H1 (cell line): ENCODE measurements at regions not wholly inside any gene's neighbourhood (a gene's known extent, or its start where the extent isn't known, plus 50 kb on each side); places are given as distances from the start of the nearest gene placed in this dataset.

ENCODE experiments used
- CTCF ChIA-PET: fragments of 300-600 bp; sonication (Branson Sonifier 250); formaldehyde crosslinking; loops from one replicate; lab custom pipeline; 2021; ENCODE audit not compliant: partially characterized antibody; lab: Charles Lee
- POLR2A ChIA-PET: fragments of 300-600 bp; sonication (Branson Sonifier 250); formaldehyde crosslinking; loops from one replicate; lab custom pipeline; 2021; ENCODE audit warnings: inconsistent platforms; ENCODE audit not compliant: partially characterized antibody; lab: Charles Lee
- DNase-seq, 2 experiments: peaks; one replicate each; pipeline versions ENCODE4 v3.0.0 to v3.0.0-alpha.2; 2010 to 2022; ENCODE audit warnings: low spot score in 2 of 2, low read depth in 1 of 2, mixed read lengths in 1 of 2
- FAIRE-seq: peaks from 2 replicates; lab custom pipeline; 2011; peaks lifted over from hg19 to GRCh38; lab: Jason Lieb, UNC
- H2AFZ ChIP-seq: 2 replicates; pipeline ENCODE4 v1.8.1; 2012; ENCODE audit warnings: low read length, inconsistent platforms
- H2AK5ac ChIP-seq: 2 replicates; pipeline ENCODE4 v1.6.1; 2013; ENCODE audit warnings: low read depth, low read length
- H2BK120ac ChIP-seq: replicated peaks from 2 replicates; pipeline ENCODE3; 2013; ENCODE audit warnings: low read depth, low read length, inconsistent platforms
- H2BK12ac ChIP-seq: 2 replicates; pipeline ENCODE4 v1.6.1; 2013; ENCODE audit warnings: low read depth, low read length
- H2BK15ac ChIP-seq: 2 replicates; pipeline ENCODE4 v1.6.1; 2013; ENCODE audit warnings: low read length
- H2BK20ac ChIP-seq: 2 replicates; pipeline ENCODE4 v1.6.1; 2013; ENCODE audit warnings: low read length
- H2BK5ac ChIP-seq: 2 replicates; pipeline ENCODE4 v1.6.1; 2013; ENCODE audit warnings: low read depth, low read length
- H3K14ac ChIP-seq: 2 replicates; pipeline ENCODE4 v1.6.1; 2013; ENCODE audit warnings: inconsistent platforms; ENCODE audit not compliant: insufficient read length
- H3K18ac ChIP-seq: 2 replicates; pipeline ENCODE4 v1.6.1; 2013; ENCODE audit warnings: low read length; ENCODE audit errors: extremely low read depth
- H3K23ac ChIP-seq: 2 replicates; pipeline ENCODE4 v1.6.1; 2013; ENCODE audit warnings: inconsistent platforms; ENCODE audit not compliant: insufficient read length
- H3K23me2 ChIP-seq: 2 replicates; pipeline ENCODE4 v1.6.1; 2013; ENCODE audit warnings: low read depth, low read length
- H3K27ac ChIP-seq: 2 replicates; pipeline ENCODE4 v1.6.1; 2011; ENCODE audit warnings: low read depth, low read length, inconsistent platforms
- H3K27me3 ChIP-seq, 4 experiments: replicated peaks in 1 of 4; 1 replicate in 1 of 4; 2 replicates in 3 of 4; pipeline versions ENCODE4 v1.6.1 to v1.8.1; 2011 to 2013; ENCODE audit warnings: low read length in 3 of 4, mild to moderate bottlenecking in 3 of 4, inconsistent platforms in 2 of 4, mixed read lengths in 2 of 4, moderate library complexity in 1 of 4; ENCODE audit not compliant: control insufficient read depth in 3 of 4, insufficient read depth in 3 of 4; ENCODE audit errors: extremely low read depth in 1 of 4
- H3K36me3 ChIP-seq, 4 experiments: 2 replicates each; pipeline versions ENCODE4 v1.6.1 to v1.8.1; 2011 to 2013; ENCODE audit warnings: mild to moderate bottlenecking in 4 of 4, low read length in 3 of 4, moderate library complexity in 2 of 4, control low read depth in 1 of 4, inconsistent platforms in 1 of 4; ENCODE audit not compliant: insufficient read depth in 4 of 4, control insufficient read depth in 2 of 4
- H3K4ac ChIP-seq: replicated peaks from 2 replicates; pipeline ENCODE3; 2013; ENCODE audit warnings: low read length, low read depth, mixed read lengths, inconsistent platforms; ENCODE audit not compliant: insufficient read length
- H3K4me1 ChIP-seq, 4 experiments: replicated peaks in 1 of 4; 1 replicate in 1 of 4; 2 replicates in 3 of 4; pipeline versions ENCODE4 v1.6.1 to v1.8.1; 2011 to 2013; ENCODE audit warnings: low read length in 3 of 4, inconsistent platforms in 2 of 4, mixed read lengths in 1 of 4; ENCODE audit not compliant: insufficient read depth in 4 of 4, control insufficient read depth in 3 of 4
- H3K4me2 ChIP-seq, 2 experiments: 2 replicates each; pipeline versions ENCODE4 v1.6.1 to v1.8.1; 2011 to 2013; ENCODE audit warnings: low read depth in 2 of 2, low read length in 2 of 2, control low read depth in 1 of 2, inconsistent platforms in 1 of 2, mild to moderate bottlenecking in 1 of 2; ENCODE audit not compliant: insufficient read depth in 1 of 2
- H3K4me3 ChIP-seq, 4 experiments: fragments of 200-600, 300-600 bp in 1 of 4; sonication (generic), shearing (Covaris generic), sonication (Bioruptor Twin) in 1 of 4; 2 replicates each; pipeline versions ENCODE4 v1.5.1 to v1.8.1; 2011 to 2016; ENCODE audit warnings: low read length in 4 of 4, low read depth in 3 of 4, control low read depth in 2 of 4, inconsistent platforms in 2 of 4, mild to moderate bottlenecking in 2 of 4, mixed read lengths in 1 of 4, moderate library complexity in 1 of 4; ENCODE audit not compliant: insufficient read depth in 2 of 4; ENCODE audit errors: extremely low read depth in 1 of 4
- H3K56ac ChIP-seq: replicated peaks from 2 replicates; pipeline ENCODE3; 2013; ENCODE audit warnings: low read depth, mild to moderate bottlenecking, mixed read lengths, low read length, inconsistent platforms; ENCODE audit not compliant: insufficient read length
- H3K79me1 ChIP-seq: 2 replicates; pipeline ENCODE4 v1.6.1; 2013; ENCODE audit warnings: low read depth, low read length, control low read depth
- H3K79me2 ChIP-seq, 2 experiments: 2 replicates each; pipeline versions ENCODE4 v1.6.1 to v1.8.1; 2012 to 2013; ENCODE audit warnings: low read length in 2 of 2, mild to moderate bottlenecking in 2 of 2, inconsistent platforms in 1 of 2; ENCODE audit not compliant: insufficient read depth in 2 of 2, control insufficient read depth in 1 of 2
- H3K9ac ChIP-seq, 4 experiments: replicated peaks in 1 of 4; 1 replicate in 1 of 4; 2 replicates in 3 of 4; pipeline versions ENCODE4 v1.6.1 to v1.8.1; 2011 to 2013; ENCODE audit warnings: low read depth in 3 of 4, low read length in 3 of 4, control low read depth in 2 of 4, mild to moderate bottlenecking in 2 of 4, moderate library complexity in 2 of 4, inconsistent platforms in 1 of 4; ENCODE audit errors: extremely low read depth in 1 of 4
- H3K9me3 ChIP-seq, 2 experiments: 2 replicates each; pipeline versions ENCODE4 v1.6.1 to v1.8.1; 2012 to 2013; ENCODE audit warnings: mild to moderate bottlenecking in 2 of 2, moderate library complexity in 2 of 2, control low read depth in 1 of 2, inconsistent platforms in 1 of 2, low read depth in 1 of 2, low read length in 1 of 2, mixed read lengths in 1 of 2; ENCODE audit not compliant: insufficient read depth in 2 of 2
- H4K20me1 ChIP-seq, 2 experiments: replicated peaks in 1 of 2; 2 replicates each; pipeline versions ENCODE3 to v1.8.1; 2011 to 2013; ENCODE audit warnings: inconsistent platforms in 2 of 2, low read length in 2 of 2, mild to moderate bottlenecking in 1 of 2; ENCODE audit not compliant: insufficient read depth in 2 of 2, control insufficient read depth in 1 of 2
- H4K5ac ChIP-seq: 2 replicates; pipeline ENCODE4 v1.6.1; 2013; ENCODE audit warnings: low read length, low read depth, mixed read lengths, inconsistent platforms; ENCODE audit not compliant: insufficient read length
- H4K8ac ChIP-seq: 2 replicates; pipeline ENCODE4 v1.8.0; 2013; ENCODE audit warnings: mild to moderate bottlenecking, moderate library complexity, low read length, inconsistent platforms; ENCODE audit not compliant: insufficient read depth; ENCODE audit errors: extremely low read depth
- H4K91ac ChIP-seq: replicated peaks from 2 replicates; pipeline ENCODE3; 2013; ENCODE audit warnings: low read length, mixed read lengths, inconsistent platforms; ENCODE audit not compliant: insufficient read length
- CBX5 ChIP-seq: fragments of 300-800, 300-1000 bp; sonication (generic); IDR thresholded peaks from 2 replicates; pipeline ENCODE4 v1.7.1; 2016; ENCODE audit warnings: antibody characterized with exemption, low read length, low read depth
- HDAC2 ChIP-seq, 2 experiments: fragments of 300-600 bp in 1 of 2; sonication (generic) in 1 of 2; IDR thresholded peaks; 2 replicates each; pipeline ENCODE4 v1.6.1; 2011 to 2012; ENCODE audit warnings: low read depth in 2 of 2, low read length in 2 of 2, mild to moderate bottlenecking in 2 of 2, moderate library complexity in 2 of 2, borderline replicate concordance in 1 of 2, inconsistent platforms in 1 of 2
- HDAC6 ChIP-seq: IDR thresholded peaks from one replicate; pipeline ENCODE4 v1.7.1; 2012; ENCODE audit warnings: low read depth, mild to moderate bottlenecking, inconsistent platforms, low read length, moderate library complexity
- JUND ChIP-seq: IDR thresholded peaks from 2 replicates; pipeline ENCODE4 v1.6.1; 2011; ENCODE audit warnings: mild to moderate bottlenecking, improper control_type of control experiment, low read length
- POLR2AphosphoS5 ChIP-seq: IDR thresholded peaks from 2 replicates; pipeline ENCODE4 v1.6.1; 2011; ENCODE audit warnings: low read depth, low read length
- SP1 ChIP-seq: IDR thresholded peaks from 2 replicates; pipeline ENCODE4 v1.6.1; 2011; ENCODE audit warnings: low read depth, low read length
- WGBS, 2 experiments: shearing (Covaris generic) in 1 of 2; methylation state at CpG; one replicate each; pipeline versions ENCODE4 v1.1.6 to v1.1.7; 2013 to 2015; ENCODE audit warnings: low lambda C conversion rate in 2 of 2, mixed read lengths in 2 of 2, inconsistent platforms in 1 of 2, low coverage in 1 of 2, missing lambda C conversion rate in 1 of 2; ENCODE audit not compliant: insufficient replicate concordance in 2 of 2, insufficient coverage in 1 of 2, insufficient read length in 1 of 2; ENCODE audit errors: extremely low coverage in 1 of 2, missing lambda C conversion rate in 1 of 2; 5-methylcytosine and 5-hydroxymethylcytosine counted together
- TF ChIP-seq, protein P1 (sequence below), 3 experiments: IDR thresholded peaks; 1 replicate in 2 of 3; 2 replicates in 1 of 3; pipeline versions ENCODE4 v1.5.1 to v1.6.1; 2011; ENCODE audit warnings: low read length in 3 of 3, mild to moderate bottlenecking in 3 of 3, inconsistent platforms in 2 of 3, low read depth in 1 of 3, moderate library complexity in 1 of 3; ENCODE audit not compliant: insufficient read depth in 1 of 3; ENCODE audit errors: control extremely low read depth in 1 of 3

- no peak overlapping the region for H3K4ac ChIP-seq
- H4K5ac ChIP-seq: no peak overlapping the region
- POLR2A ChIA-PET: no interaction called here
- H3K36me3 ChIP-seq: no peaks in the 10 kb centered on the region
- 88% methylated on average over 2 of the region's 2 CpGs; no CpG with 5 or more reads in 1 of the 2 experiments for WGBS, 2 experiments
- H3K79me1 ChIP-seq: no peaks in the 10 kb centered on the region
- no peak overlapping the region for H3K23ac ChIP-seq
- H4K8ac ChIP-seq: no peak overlapping the region
- no peak overlapping the region for H2BK12ac ChIP-seq
- H3K4me3 ChIP-seq: no peak overlapping the region
- no peaks in the 10 kb centered on the region for H3K23me2 ChIP-seq
- CTCF ChIA-PET: no interaction called here
- no peak overlapping the region for H2BK15ac ChIP-seq
- H2BK20ac ChIP-seq: no peak overlapping the region
- no peaks in the 10 kb centered on the region for H4K20me1 ChIP-seq
- H3K4me1 ChIP-seq: no peaks in the 10 kb centered on the region
- no peak overlapping the region for H3K18ac ChIP-seq
- no peak overlapping the region for H2BK120ac ChIP-seq
- H3K27ac ChIP-seq: no peak overlapping the region
- TF ChIP-seq HDAC2 (IDR thresholded peaks at IDR 0.05; ENCODE audit: borderline replicate concordance in 1 of 2, low read depth in 2 of 2, low read length in 2 of 2) (no peak), POLR2AphosphoS5 (no peak), JUND (no peak), CBX5 (no peak), SP1 (no peak), HDAC6 (no peak)
- TF ChIP-seq, protein P1, sequence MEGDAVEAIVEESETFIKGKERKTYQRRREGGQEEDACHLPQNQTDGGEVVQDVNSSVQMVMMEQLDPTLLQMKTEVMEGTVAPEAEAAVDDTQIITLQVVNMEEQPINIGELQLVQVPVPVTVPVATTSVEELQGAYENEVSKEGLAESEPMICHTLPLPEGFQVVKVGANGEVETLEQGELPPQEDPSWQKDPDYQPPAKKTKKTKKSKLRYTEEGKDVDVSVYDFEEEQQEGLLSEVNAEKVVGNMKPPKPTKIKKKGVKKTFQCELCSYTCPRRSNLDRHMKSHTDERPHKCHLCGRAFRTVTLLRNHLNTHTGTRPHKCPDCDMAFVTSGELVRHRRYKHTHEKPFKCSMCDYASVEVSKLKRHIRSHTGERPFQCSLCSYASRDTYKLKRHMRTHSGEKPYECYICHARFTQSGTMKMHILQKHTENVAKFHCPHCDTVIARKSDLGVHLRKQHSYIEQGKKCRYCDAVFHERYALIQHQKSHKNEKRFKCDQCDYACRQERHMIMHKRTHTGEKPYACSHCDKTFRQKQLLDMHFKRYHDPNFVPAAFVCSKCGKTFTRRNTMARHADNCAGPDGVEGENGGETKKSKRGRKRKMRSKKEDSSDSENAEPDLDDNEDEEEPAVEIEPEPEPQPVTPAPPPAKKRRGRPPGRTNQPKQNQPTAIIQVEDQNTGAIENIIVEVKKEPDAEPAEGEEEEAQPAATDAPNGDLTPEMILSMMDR (IDR thresholded peaks at IDR 0.05; ENCODE audit: control extremely low read depth in 1 of 3, insufficient read depth in 1 of 3, low read depth in 1 of 3, low read length in 3 of 3): no peak
- no peak for DNase-seq
- no peak overlapping the region for H3K56ac ChIP-seq
- no peak overlapping the region for H3K14ac ChIP-seq
- no peak for FAIRE-seq
- no peak overlapping the region for H3K9ac ChIP-seq
- H3K4me2 ChIP-seq: no peak overlapping the region
- H2AK5ac ChIP-seq: no peak overlapping the region
- no peak overlapping the region for H2BK5ac ChIP-seq
- no peak overlapping the region for H2AFZ ChIP-seq
- no peak overlapping the region for H4K91ac ChIP-seq
- no peaks in the 10 kb centered on the region for H3K27me3 ChIP-seq
- no peaks in the 10 kb centered on the region for H3K79me2 ChIP-seq
- H3K9me3 ChIP-seq: no peaks in the 10 kb centered on the region
Measured at GRCh38 chr14:84929834-84930233, 600.1 kb upstream of the FLRT2 start.
